ENCODE measurements at regions not wholly inside any gene's neighbourhood (a gene's known extent, or its start where the extent isn't known, plus 50 kb on each side); places are given as distances from the start of the nearest gene placed in this dataset.

DNA sequence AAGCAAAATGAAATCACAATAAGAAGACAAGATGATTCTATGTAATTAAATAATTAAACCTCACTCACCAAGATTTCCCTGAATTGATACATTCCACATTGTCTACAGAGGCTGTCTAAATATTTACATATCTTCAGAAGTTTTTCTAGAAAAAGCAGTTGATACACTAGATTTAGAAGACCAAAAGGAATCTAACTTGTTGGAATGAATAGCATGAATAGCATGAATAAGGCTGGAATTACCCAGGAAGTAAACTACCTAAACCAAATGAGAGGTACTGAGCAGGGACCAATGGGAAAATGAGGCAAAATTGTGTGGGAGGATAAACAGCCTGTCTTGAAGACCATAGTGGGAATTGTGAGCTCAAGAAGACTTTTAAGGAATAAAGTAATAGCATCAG, 479.7 kb downstream of the TXNL1 start:
- Histone ChIP-seq H4K5ac (ENCODE audit: insufficient read length, low read depth, low read length) (no peak overlapping the region), H2AK5ac (ENCODE audit: low read depth, low read length) (no peak overlapping the region), H4K91ac (replicated peaks; ENCODE audit: insufficient read length, low read length) (no peak overlapping the region), H2AFZ (ENCODE audit: low read length) (no peak overlapping the region), H2BK20ac (ENCODE audit: low read length) (no peak overlapping the region), H3K4me3 (ENCODE audit: extremely low read depth in 1 of 4, insufficient read depth in 2 of 4, low read depth in 3 of 4, low read length in 4 of 4) (no peak overlapping the region), H3K79me1 (ENCODE audit: low read depth, low read length) (no peaks in the 10 kb centered on the region), H3K23ac (ENCODE audit: insufficient read length) (no peak overlapping the region), H3K4me1 (replicated peaks in 1 of 4; ENCODE audit: control insufficient read depth in 3 of 4, insufficient read depth in 4 of 4, low read length in 3 of 4) (no peaks in the 10 kb centered on the region), H4K20me1 (replicated peaks in 1 of 2; ENCODE audit: control insufficient read depth in 1 of 2, insufficient read depth in 2 of 2, low read length in 2 of 2) (no peaks in the 10 kb centered on the region), H3K36me3 (ENCODE audit: control insufficient read depth in 2 of 4, insufficient read depth in 4 of 4, low read length in 3 of 4) (no peaks in the 10 kb centered on the region), H3K56ac (replicated peaks; ENCODE audit: insufficient read length, low read depth, low read length) (no peak overlapping the region), H2BK15ac (ENCODE audit: low read length) (no peak overlapping the region), H3K79me2 (ENCODE audit: control insufficient read depth in 1 of 2, insufficient read depth in 2 of 2, low read length in 2 of 2) (no peaks in the 10 kb centered on the region), H3K27ac (ENCODE audit: low read depth, low read length) (no peak overlapping the region), H3K9ac (replicated peaks in 1 of 4; ENCODE audit: extremely low read depth in 1 of 4, low read depth in 3 of 4, low read length in 3 of 4) (no peak overlapping the region), H3K23me2 (ENCODE audit: low read depth, low read length) (no peaks in the 10 kb centered on the region), H4K8ac (ENCODE audit: extremely low read depth, insufficient read depth, low read length) (no peak overlapping the region), H3K4ac (replicated peaks; ENCODE audit: insufficient read length, low read depth, low read length) (no peak overlapping the region), H3K18ac (ENCODE audit: extremely low read depth, low read length) (no peak overlapping the region), H3K14ac (ENCODE audit: insufficient read length) (no peak overlapping the region), H3K27me3 (replicated peaks in 1 of 4; ENCODE audit: control insufficient read depth in 3 of 4, extremely low read depth in 1 of 4, insufficient read depth in 3 of 4, low read length in 3 of 4) (no peaks in the 10 kb centered on the region), H2BK12ac (ENCODE audit: low read depth, low read length) (no peak overlapping the region), H3K4me2 (ENCODE audit: insufficient read depth in 1 of 2, low read depth in 2 of 2, low read length in 2 of 2) (no peak overlapping the region), H3K9me3 (ENCODE audit: insufficient read depth in 2 of 2, low read depth in 1 of 2, low read length in 1 of 2) (no peaks in the 10 kb centered on the region), H2BK5ac (ENCODE audit: low read depth, low read length) (no peak overlapping the region), H2BK120ac (replicated peaks; ENCODE audit: low read depth, low read length) (no peak overlapping the region)
- CTCF ChIA-PET (ENCODE audit: partially characterized antibody) = no interaction called here
- no peak for DNase-seq (ENCODE audit: low read depth in 1 of 2, low spot score in 2 of 2)
- POLR2A ChIA-PET (ENCODE audit: partially characterized antibody) = interaction anchor here (1.0 kb wide), 1 partner anchor 10 kb away, joined by 3 read pairs; no protein-coding TSS in a partner anchor
- TF ChIP-seq ATF3 (IDR thresholded peaks at IDR 0.05; ENCODE audit: insufficient read depth, low read depth, low read length) (no peak), EGR1 (IDR thresholded peaks at IDR 0.05; ENCODE audit: borderline replicate concordance, low read depth, low read length) (no peak), KDM5A (IDR thresholded peaks at IDR 0.05; ENCODE audit: low read length) (no peak), TEAD4 (IDR thresholded peaks at IDR 0.05; ENCODE audit: low read depth, low read length) (no peak), BRCA1 (IDR thresholded peaks at IDR 0.05; ENCODE audit: low read depth, low read length) (no peak)
- TF ChIP-seq, protein P1, sequence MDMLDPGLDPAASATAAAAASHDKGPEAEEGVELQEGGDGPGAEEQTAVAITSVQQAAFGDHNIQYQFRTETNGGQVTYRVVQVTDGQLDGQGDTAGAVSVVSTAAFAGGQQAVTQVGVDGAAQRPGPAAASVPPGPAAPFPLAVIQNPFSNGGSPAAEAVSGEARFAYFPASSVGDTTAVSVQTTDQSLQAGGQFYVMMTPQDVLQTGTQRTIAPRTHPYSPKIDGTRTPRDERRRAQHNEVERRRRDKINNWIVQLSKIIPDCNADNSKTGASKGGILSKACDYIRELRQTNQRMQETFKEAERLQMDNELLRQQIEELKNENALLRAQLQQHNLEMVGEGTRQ (IDR thresholded peaks at IDR 0.05; ENCODE audit: low read length) = no peak
- TF ChIP-seq, protein P2, sequence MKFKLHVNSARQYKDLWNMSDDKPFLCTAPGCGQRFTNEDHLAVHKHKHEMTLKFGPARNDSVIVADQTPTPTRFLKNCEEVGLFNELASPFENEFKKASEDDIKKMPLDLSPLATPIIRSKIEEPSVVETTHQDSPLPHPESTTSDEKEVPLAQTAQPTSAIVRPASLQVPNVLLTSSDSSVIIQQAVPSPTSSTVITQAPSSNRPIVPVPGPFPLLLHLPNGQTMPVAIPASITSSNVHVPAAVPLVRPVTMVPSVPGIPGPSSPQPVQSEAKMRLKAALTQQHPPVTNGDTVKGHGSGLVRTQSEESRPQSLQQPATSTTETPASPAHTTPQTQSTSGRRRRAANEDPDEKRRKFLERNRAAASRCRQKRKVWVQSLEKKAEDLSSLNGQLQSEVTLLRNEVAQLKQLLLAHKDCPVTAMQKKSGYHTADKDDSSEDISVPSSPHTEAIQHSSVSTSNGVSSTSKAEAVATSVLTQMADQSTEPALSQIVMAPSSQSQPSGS (IDR thresholded peaks at IDR 0.05; ENCODE audit: low read length) = no peak
- TF ChIP-seq, protein P3, sequence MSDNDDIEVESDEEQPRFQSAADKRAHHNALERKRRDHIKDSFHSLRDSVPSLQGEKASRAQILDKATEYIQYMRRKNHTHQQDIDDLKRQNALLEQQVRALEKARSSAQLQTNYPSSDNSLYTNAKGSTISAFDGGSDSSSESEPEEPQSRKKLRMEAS (IDR thresholded peaks at IDR 0.05) = no peak
- no peak for FAIRE-seq

Measured in H1 (cell line).